Right lobe of liver (tissue), 4 donors: ENCODE measurements at regions not wholly inside any gene's neighbourhood (a gene's known extent, or its start where the extent isn't known, plus 50 kb on each side); places are given as distances from the start of the nearest gene placed in this dataset.

Experiments used
- POLR2A ChIP-seq: fragments of 450-650 bp; IDR thresholded peaks from one replicate; pipeline ENCODE4 v1.6.1; 2017; ENCODE audit warnings: antibody characterized with exemption, mild to moderate bottlenecking
- TF ChIP-seq, protein P1 (sequence below), 4 donors: fragments of 200-600 bp in 3 of 4; fragments of 450-650 bp in 1 of 4; IDR thresholded peaks; one replicate each; pipeline versions ENCODE4 v1.5.1 to v1.8.0; 2016 to 2022; ENCODE audit warnings: antibody characterized with exemption in 4 of 4, mild to moderate bottlenecking in 2 of 4
- donor health status: DM: no; HTN: no; CAD: no.
- donor health status: DM: no; HTN: no; CAD: no.
- donor health status: DM: no; HTN: yes; CAD: no.

DNA sequence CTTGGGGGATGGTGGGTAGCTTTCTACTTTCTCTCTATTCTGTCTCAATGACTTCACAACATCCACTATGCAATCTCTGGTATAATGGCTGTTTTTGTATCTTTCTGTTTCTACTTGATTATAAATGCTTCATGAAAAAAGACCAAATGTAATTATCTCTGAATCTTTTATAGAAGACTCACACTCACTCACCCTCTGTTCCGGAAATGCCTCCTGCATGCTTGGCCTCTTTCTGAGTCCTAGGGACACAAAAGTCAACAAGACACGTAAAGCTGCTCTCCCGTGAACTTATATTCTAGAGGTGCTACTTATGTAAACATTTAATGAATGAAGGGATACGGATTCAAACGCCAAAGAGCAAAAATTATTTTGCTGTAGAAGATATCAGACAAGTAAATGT is 502.2 kb upstream of the SOX11 start:
- TF ChIP-seq, protein P1, sequence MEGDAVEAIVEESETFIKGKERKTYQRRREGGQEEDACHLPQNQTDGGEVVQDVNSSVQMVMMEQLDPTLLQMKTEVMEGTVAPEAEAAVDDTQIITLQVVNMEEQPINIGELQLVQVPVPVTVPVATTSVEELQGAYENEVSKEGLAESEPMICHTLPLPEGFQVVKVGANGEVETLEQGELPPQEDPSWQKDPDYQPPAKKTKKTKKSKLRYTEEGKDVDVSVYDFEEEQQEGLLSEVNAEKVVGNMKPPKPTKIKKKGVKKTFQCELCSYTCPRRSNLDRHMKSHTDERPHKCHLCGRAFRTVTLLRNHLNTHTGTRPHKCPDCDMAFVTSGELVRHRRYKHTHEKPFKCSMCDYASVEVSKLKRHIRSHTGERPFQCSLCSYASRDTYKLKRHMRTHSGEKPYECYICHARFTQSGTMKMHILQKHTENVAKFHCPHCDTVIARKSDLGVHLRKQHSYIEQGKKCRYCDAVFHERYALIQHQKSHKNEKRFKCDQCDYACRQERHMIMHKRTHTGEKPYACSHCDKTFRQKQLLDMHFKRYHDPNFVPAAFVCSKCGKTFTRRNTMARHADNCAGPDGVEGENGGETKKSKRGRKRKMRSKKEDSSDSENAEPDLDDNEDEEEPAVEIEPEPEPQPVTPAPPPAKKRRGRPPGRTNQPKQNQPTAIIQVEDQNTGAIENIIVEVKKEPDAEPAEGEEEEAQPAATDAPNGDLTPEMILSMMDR (IDR thresholded peaks at IDR 0.05) = no peak
- no peak for TF ChIP-seq POLR2A
